OCI-LY7 (cell line): ENCODE measurements at regions not wholly inside any gene's neighbourhood (a gene's known extent, or its start where the extent isn't known, plus 50 kb on each side); places are given as distances from the start of the nearest gene placed in this dataset.

Experiments used
- BruUV-seq: library from RNA; stranded (reverse); fragments of 400-500 nt; replicated peaks from 2 replicates; lab custom pipeline; 2021; lab: Mats Ljungman, UMichigan
- CTCF ChIA-PET: fragments of 300-600 bp; sonication (Branson Sonifier 250); formaldehyde crosslinking; loops from one replicate; lab custom pipeline; 2022; ENCODE audit warnings: antibody characterized with exemption; ENCODE audit not compliant: unreplicated experiment; lab: Charles Lee
- POLR2A ChIA-PET: fragments of 300-600 bp; sonication (Branson Sonifier 250); formaldehyde crosslinking; loops from one replicate; lab custom pipeline; 2022; ENCODE audit warnings: antibody characterized with exemption; lab: Charles Lee
- DNase-seq: peaks from one replicate; pipeline ENCODE4 v3.0.0-alpha.2; 2015; ENCODE audit warnings: low spot score
- H2AFZ ChIP-seq: fragments of 200-600 bp; sonication (generic), shearing (Covaris generic); 2 replicates; pipeline ENCODE4 v1.6.1; 2014; ENCODE audit warnings: mild to moderate bottlenecking, antibody characterized with exemption, low read length, moderate library complexity
- H3K27ac ChIP-seq: fragments of 200-600 bp; sonication (generic); 2 replicates; pipeline ENCODE4 v1.5.1; 2014; ENCODE audit warnings: mixed run types, low read depth, mild to moderate bottlenecking, moderate library complexity, low read length, inconsistent platforms; ENCODE audit not compliant: poor library complexity, severe bottlenecking
- H3K36me3 ChIP-seq: fragments of 200-600 bp; sonication (generic); 2 replicates; pipeline ENCODE4 v1.6.1; 2014; ENCODE audit warnings: mild to moderate bottlenecking, antibody characterized with exemption, low read length, moderate library complexity, mixed read lengths; ENCODE audit not compliant: insufficient read depth
- H3K4me1 ChIP-seq: fragments of 200-600 bp; sonication (generic); 2 replicates; pipeline ENCODE4 v1.5.1; 2014; ENCODE audit warnings: mild to moderate bottlenecking, low read length; ENCODE audit not compliant: insufficient read depth, poor library complexity, severe bottlenecking
- H3K4me2 ChIP-seq: fragments of 200-600 bp; sonication (generic); 2 replicates; pipeline ENCODE4 v1.6.1; 2014; ENCODE audit warnings: mild to moderate bottlenecking, low read length
- H3K4me3 ChIP-seq: fragments of 200-600 bp; sonication (generic); 2 replicates; pipeline ENCODE4 v1.5.1; 2014; ENCODE audit warnings: mild to moderate bottlenecking, low read depth, low read length; ENCODE audit not compliant: poor library complexity, severe bottlenecking
- H3K79me2 ChIP-seq: fragments of 200-600 bp; sonication (generic); 2 replicates; pipeline ENCODE4 v1.6.1; 2016; ENCODE audit warnings: low read depth, mild to moderate bottlenecking, low read length, moderate library complexity, mixed read lengths; ENCODE audit not compliant: insufficient read depth
- H3K9me2 ChIP-seq: fragments of 200-600 bp; sonication (generic); 2 replicates; pipeline ENCODE4 v1.6.1; 2016; ENCODE audit warnings: mild to moderate bottlenecking, low read length, mixed read lengths; ENCODE audit not compliant: insufficient read depth
- H3K9me3 ChIP-seq: fragments of 200-600 bp; sonication (generic); 2 replicates; pipeline ENCODE4 v1.6.1; 2014; ENCODE audit warnings: mild to moderate bottlenecking, mixed run types, low read length, mixed read lengths
- H4K20me1 ChIP-seq: fragments of 200-600 bp; sonication (generic); 2 replicates; pipeline ENCODE4 v1.6.1; 2014; ENCODE audit warnings: mild to moderate bottlenecking, antibody characterized with exemption, low read length, moderate library complexity, mixed read lengths; ENCODE audit not compliant: insufficient read depth
- CTCF ChIP-seq: fragments of 200-600 bp; sonication (generic); conservative IDR thresholded peaks from 2 replicates; pipeline ENCODE4 v1.5.1; 2014; ENCODE audit warnings: mild to moderate bottlenecking, antibody characterized with exemption, low read length, moderate library complexity, mixed read lengths
- EZH2phosphoT487 ChIP-seq: fragments of 200-600 bp; sonication (generic); IDR thresholded peaks from 2 replicates; pipeline ENCODE4 v1.6.1; 2018; ENCODE audit warnings: low read depth, borderline replicate concordance, mild to moderate bottlenecking, mixed run types, antibody characterized with exemption, low read length, moderate library complexity, mixed read lengths
- intact Hi-C: fragments of 100-400 bp; cut with micrococcal nuclease; formaldehyde crosslinking; loops from one replicate; pipeline ENCODE4 v1.10.0; 2022; ENCODE audit not compliant: unreplicated experiment

- DNase-seq = no peak
- TF ChIP-seq CTCF (no peak), EZH2phosphoT487 (no peak)
- no peaks in the 10 kb centered on the region for H3K36me3 ChIP-seq
- no peaks in the 10 kb centered on the region for H3K9me2 ChIP-seq
- H3K4me3 ChIP-seq = no peak overlapping the region
- ChIA-PET POLR2A (no interaction called here), CTCF (no interaction called here)
- H3K27ac ChIP-seq = no peak overlapping the region
- intact Hi-C loops = no loop called here
- BruUV-seq = no TSS peak
- H3K9me3 ChIP-seq = no peaks in the 10 kb centered on the region
- no peaks in the 10 kb centered on the region for H3K79me2 ChIP-seq
- H3K4me1 ChIP-seq = peaks cover 7% of the 10 kb centered on the region
- H4K20me1 ChIP-seq = no peaks in the 10 kb centered on the region
- H2AFZ ChIP-seq = no peak overlapping the region
- no peak overlapping the region for H3K4me2 ChIP-seq
These were observed 61.3 kb upstream of the POMP start for GRCh38 chr13:28597641-28598040.

GRCh38 chr13:28590461-28590860 lies 68.5 kb upstream of the POMP start:
- intact Hi-C loops = no loop called here
- TF ChIP-seq CTCF (no peak), EZH2phosphoT487 (no peak)
- Histone ChIP-seq H3K9me3 (no peaks in the 10 kb centered on the region), H4K20me1 (no peaks in the 10 kb centered on the region), H3K36me3 (no peaks in the 10 kb centered on the region), H3K4me1 (peaks cover 7% of the 10 kb centered on the region), H3K27ac (no peak overlapping the region), H3K4me3 (no peak overlapping the region), H3K9me2 (no peaks in the 10 kb centered on the region), H3K4me2 (no peak overlapping the region), H2AFZ (no peak overlapping the region), H3K79me2 (no peaks in the 10 kb centered on the region)
- ChIA-PET CTCF (no interaction called here), POLR2A (no interaction called here)
- BruUV-seq = no TSS peak
- no peak for DNase-seq

- no peaks in the 10 kb centered on the region for H3K79me2 ChIP-seq
- H3K4me2 ChIP-seq = no peak overlapping the region
- CTCF ChIA-PET = no interaction called here
- H4K20me1 ChIP-seq = no peaks in the 10 kb centered on the region
- DNase-seq = no peak
- no TSS peak for BruUV-seq
- no peaks in the 10 kb centered on the region for H3K9me2 ChIP-seq
- H3K27ac ChIP-seq = no peak overlapping the region
- POLR2A ChIA-PET = no interaction called here
- H3K9me3 ChIP-seq = no peaks in the 10 kb centered on the region
- no peaks in the 10 kb centered on the region for H3K4me1 ChIP-seq
- H3K4me3 ChIP-seq = no peak overlapping the region
- TF ChIP-seq EZH2phosphoT487 = no peak
- TF ChIP-seq CTCF = no peak
- no peaks in the 10 kb centered on the region for H3K36me3 ChIP-seq
- intact Hi-C loops = no loop called here
- no peak overlapping the region for H2AFZ ChIP-seq
These were observed 70.6 kb upstream of the POMP start for GRCh38 chr13:28588296-28588695.
